Neural cell (in vitro differentiated cells): ENCODE measurements at regions not wholly inside any gene's neighbourhood (a gene's known extent, or its start where the extent isn't known, plus 50 kb on each side); places are given as distances from the start of the nearest gene placed in this dataset.

ENCODE experiments used
- H2AFZ ChIP-seq: fragments of 200-600, 300-800 bp; sonication (generic), shearing (Covaris generic); 2 replicates; pipeline ENCODE4 v1.6.0; 2014; ENCODE audit warnings: low read depth, mild to moderate bottlenecking, antibody characterized with exemption, low read length, moderate library complexity
- H3F3A ChIP-seq: fragments of 200-600 bp; shearing (Covaris generic); 2 replicates; pipeline ENCODE4 v1.6.1; 2016; ENCODE audit warnings: mild to moderate bottlenecking, moderate library complexity, mixed read lengths, antibody characterized with exemption, low read length; ENCODE audit not compliant: insufficient read depth, poor library complexity, severe bottlenecking
- H3K27ac ChIP-seq: fragments of 200-600, 300-800 bp; sonication (generic), shearing (Covaris generic); 2 replicates; pipeline ENCODE4 v1.5.1; 2014; ENCODE audit warnings: mild to moderate bottlenecking, low read length, moderate library complexity
- H3K27me3 ChIP-seq: fragments of 300-800, 200-600 bp; sonication (generic), shearing (Covaris generic); 2 replicates; pipeline ENCODE4 v1.6.0; 2014; ENCODE audit warnings: mild to moderate bottlenecking, low read depth, low read length, moderate library complexity; ENCODE audit not compliant: insufficient read depth
- H3K36me3 ChIP-seq: fragments of 300-800, 200-600 bp; sonication (generic), shearing (Covaris generic); 2 replicates; pipeline ENCODE4 v1.5.1; 2014; ENCODE audit warnings: mild to moderate bottlenecking, antibody characterized with exemption, low read length, moderate library complexity; ENCODE audit not compliant: insufficient read depth
- H3K4me2 ChIP-seq: fragments of 300-800, 200-600 bp; sonication (generic), shearing (Covaris generic); 2 replicates; pipeline ENCODE4 v1.6.0; 2014; ENCODE audit warnings: mild to moderate bottlenecking, low read length
- H3K4me3 ChIP-seq: fragments of 300-800, 200-600 bp; sonication (generic), shearing (Covaris generic); 2 replicates; pipeline ENCODE4 v1.5.1; 2014; ENCODE audit warnings: mild to moderate bottlenecking, low read length, moderate library complexity
- H3K79me2 ChIP-seq: fragments of 200-600 bp; shearing (Covaris generic); replicated peaks from 2 replicates; pipeline ENCODE4 v1.6.0; 2014; ENCODE audit warnings: mild to moderate bottlenecking, low read length, moderate library complexity; ENCODE audit not compliant: insufficient read depth
- H3K9ac ChIP-seq: fragments of 300-800, 200-600 bp; sonication (generic), shearing (Covaris generic); 2 replicates; pipeline ENCODE4 v1.6.1; 2016; ENCODE audit warnings: mild to moderate bottlenecking, low read length, mixed read lengths
- H3K9me2 ChIP-seq: fragments of 200-600 bp; shearing (Covaris generic); 2 replicates; pipeline ENCODE4 v1.6.1; 2016; ENCODE audit warnings: mild to moderate bottlenecking, low read length, mixed read lengths; ENCODE audit not compliant: insufficient read depth
- H3K9me3 ChIP-seq: fragments of 200-600, 300-800 bp; sonication (generic), shearing (Covaris generic); 2 replicates; pipeline ENCODE4 v1.6.1; 2016; ENCODE audit warnings: mild to moderate bottlenecking, mixed run types, low read length, moderate library complexity, mixed read lengths
- H4K20me1 ChIP-seq: fragments of 200-600 bp; shearing (Covaris generic); 2 replicates; pipeline ENCODE4 v1.6.1; 2016; ENCODE audit warnings: mild to moderate bottlenecking, mixed run types; ENCODE audit not compliant: insufficient read depth
- EP300 ChIP-seq: fragments of 450-650 bp; conservative IDR thresholded peaks from 2 replicates; pipeline ENCODE4 v1.6.1; 2014; ENCODE audit warnings: antibody characterized with exemption, mild to moderate bottlenecking, moderate library complexity; ENCODE audit not compliant: poor library complexity, severe bottlenecking
- EZH2 ChIP-seq: fragments of 200-600, 300-800 bp; shearing (Covaris generic), sonication (generic); IDR thresholded peaks from 2 replicates; pipeline ENCODE4 v1.6.1; 2014; ENCODE audit warnings: antibody characterized with exemption, low read length, borderline replicate concordance, mild to moderate bottlenecking; ENCODE audit not compliant: insufficient read depth, poor library complexity, severe bottlenecking
- MXI1 ChIP-seq: fragments of 450-650 bp; conservative IDR thresholded peaks from 2 replicates; pipeline ENCODE4 v1.6.1; 2014; ENCODE audit warnings: antibody characterized with exemption, mild to moderate bottlenecking; ENCODE audit not compliant: poor library complexity, severe bottlenecking
- POLR2AphosphoS5 ChIP-seq: IDR thresholded peaks from 2 replicates; pipeline ENCODE4 v1.6.1; 2012
- RAD21 ChIP-seq: fragments of 450-650 bp; conservative IDR thresholded peaks from 2 replicates; pipeline ENCODE4 v1.6.1; 2014; ENCODE audit warnings: antibody characterized with exemption, mild to moderate bottlenecking, moderate library complexity
- SMC3 ChIP-seq: fragments of 450-650 bp; conservative IDR thresholded peaks from 2 replicates; pipeline ENCODE4 v1.6.1; 2014; ENCODE audit warnings: antibody characterized with exemption, mild to moderate bottlenecking, moderate library complexity; ENCODE audit not compliant: poor library complexity
- TAF1 ChIP-seq: IDR thresholded peaks from 2 replicates; pipeline ENCODE4 v1.6.1; 2012; ENCODE audit warnings: low read depth
- TF ChIP-seq, protein P1 (sequence below): fragments of 450-650 bp; IDR thresholded peaks from 2 replicates; pipeline ENCODE4 v1.5.1; 2014; ENCODE audit warnings: antibody characterized with exemption, mild to moderate bottlenecking, moderate library complexity; ENCODE audit not compliant: poor library complexity, severe bottlenecking
- TF ChIP-seq, protein P2 (sequence below): IDR thresholded peaks from 2 replicates; pipeline ENCODE4 v1.6.1; 2012; ENCODE audit warnings: borderline replicate concordance

DNA sequence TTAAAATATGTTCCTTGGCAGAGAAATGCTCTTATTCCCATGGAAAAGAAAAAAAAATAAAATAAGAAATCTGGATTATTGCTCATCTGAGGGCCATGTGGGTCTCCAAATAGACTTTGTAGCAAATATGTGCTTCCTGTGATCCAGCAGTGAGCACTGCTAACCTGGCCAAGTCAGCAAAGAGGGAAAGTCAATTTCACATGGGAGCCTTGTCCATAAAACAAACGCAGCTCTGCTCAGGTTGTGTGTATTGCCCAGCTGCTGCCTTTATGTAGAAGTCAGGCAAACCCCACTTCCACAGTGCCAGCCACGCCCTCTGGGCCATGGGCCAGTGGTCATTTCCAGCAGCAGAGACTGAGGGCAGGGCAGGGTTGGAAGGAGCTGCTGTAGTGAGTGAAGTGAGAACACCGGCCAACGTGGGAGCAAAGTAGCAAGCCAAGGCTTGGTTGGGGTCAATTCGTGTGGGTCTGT lies 174.3 kb downstream of the LYPLAL1 start:
- Histone ChIP-seq H3K27me3 (no peaks in the 10 kb centered on the region), H3K4me2 (no peak overlapping the region), H3K9me2 (no peaks in the 10 kb centered on the region), H3K9me3 (peaks cover 5% of the 10 kb centered on the region), H3K4me3 (no peak overlapping the region), H3F3A (no peaks in the 10 kb centered on the region), H3K27ac (no peak overlapping the region), H3K9ac (no peak overlapping the region), H3K36me3 (no peaks in the 10 kb centered on the region), H2AFZ (no peak overlapping the region), H3K79me2 (no peaks in the 10 kb centered on the region), H4K20me1 (no peaks in the 10 kb centered on the region)
- TF ChIP-seq MXI1 (no peak), EP300 (no peak), TAF1 (no peak)
- TF ChIP-seq, protein P1, sequence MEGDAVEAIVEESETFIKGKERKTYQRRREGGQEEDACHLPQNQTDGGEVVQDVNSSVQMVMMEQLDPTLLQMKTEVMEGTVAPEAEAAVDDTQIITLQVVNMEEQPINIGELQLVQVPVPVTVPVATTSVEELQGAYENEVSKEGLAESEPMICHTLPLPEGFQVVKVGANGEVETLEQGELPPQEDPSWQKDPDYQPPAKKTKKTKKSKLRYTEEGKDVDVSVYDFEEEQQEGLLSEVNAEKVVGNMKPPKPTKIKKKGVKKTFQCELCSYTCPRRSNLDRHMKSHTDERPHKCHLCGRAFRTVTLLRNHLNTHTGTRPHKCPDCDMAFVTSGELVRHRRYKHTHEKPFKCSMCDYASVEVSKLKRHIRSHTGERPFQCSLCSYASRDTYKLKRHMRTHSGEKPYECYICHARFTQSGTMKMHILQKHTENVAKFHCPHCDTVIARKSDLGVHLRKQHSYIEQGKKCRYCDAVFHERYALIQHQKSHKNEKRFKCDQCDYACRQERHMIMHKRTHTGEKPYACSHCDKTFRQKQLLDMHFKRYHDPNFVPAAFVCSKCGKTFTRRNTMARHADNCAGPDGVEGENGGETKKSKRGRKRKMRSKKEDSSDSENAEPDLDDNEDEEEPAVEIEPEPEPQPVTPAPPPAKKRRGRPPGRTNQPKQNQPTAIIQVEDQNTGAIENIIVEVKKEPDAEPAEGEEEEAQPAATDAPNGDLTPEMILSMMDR, result no peak
- TF ChIP-seq, protein P2, sequence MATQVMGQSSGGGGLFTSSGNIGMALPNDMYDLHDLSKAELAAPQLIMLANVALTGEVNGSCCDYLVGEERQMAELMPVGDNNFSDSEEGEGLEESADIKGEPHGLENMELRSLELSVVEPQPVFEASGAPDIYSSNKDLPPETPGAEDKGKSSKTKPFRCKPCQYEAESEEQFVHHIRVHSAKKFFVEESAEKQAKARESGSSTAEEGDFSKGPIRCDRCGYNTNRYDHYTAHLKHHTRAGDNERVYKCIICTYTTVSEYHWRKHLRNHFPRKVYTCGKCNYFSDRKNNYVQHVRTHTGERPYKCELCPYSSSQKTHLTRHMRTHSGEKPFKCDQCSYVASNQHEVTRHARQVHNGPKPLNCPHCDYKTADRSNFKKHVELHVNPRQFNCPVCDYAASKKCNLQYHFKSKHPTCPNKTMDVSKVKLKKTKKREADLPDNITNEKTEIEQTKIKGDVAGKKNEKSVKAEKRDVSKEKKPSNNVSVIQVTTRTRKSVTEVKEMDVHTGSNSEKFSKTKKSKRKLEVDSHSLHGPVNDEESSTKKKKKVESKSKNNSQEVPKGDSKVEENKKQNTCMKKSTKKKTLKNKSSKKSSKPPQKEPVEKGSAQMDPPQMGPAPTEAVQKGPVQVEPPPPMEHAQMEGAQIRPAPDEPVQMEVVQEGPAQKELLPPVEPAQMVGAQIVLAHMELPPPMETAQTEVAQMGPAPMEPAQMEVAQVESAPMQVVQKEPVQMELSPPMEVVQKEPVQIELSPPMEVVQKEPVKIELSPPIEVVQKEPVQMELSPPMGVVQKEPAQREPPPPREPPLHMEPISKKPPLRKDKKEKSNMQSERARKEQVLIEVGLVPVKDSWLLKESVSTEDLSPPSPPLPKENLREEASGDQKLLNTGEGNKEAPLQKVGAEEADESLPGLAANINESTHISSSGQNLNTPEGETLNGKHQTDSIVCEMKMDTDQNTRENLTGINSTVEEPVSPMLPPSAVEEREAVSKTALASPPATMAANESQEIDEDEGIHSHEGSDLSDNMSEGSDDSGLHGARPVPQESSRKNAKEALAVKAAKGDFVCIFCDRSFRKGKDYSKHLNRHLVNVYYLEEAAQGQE, result no peak

DNA sequence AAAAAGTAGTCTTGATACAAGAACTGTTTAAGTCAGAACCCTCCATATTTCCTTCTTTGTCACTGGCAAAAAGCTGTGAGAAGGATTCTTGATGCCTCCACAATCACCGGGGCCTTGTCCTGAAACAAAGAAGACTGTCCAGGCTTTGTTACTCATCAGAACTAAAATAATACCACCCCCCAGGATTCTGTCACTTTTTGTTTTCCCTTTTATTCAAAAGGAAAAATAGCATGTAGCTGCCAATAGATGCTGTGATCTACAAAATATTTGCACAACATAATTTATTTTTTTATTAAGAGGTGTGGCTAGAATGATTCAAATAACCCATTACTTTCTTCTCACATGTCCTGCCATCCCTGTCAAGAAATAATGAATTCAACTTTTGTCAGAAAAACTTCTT lies 173.7 kb downstream of the LYPLAL1 start:
- TF ChIP-seq EZH2 (no peak), RAD21 (no peak), MXI1 (no peak), POLR2AphosphoS5 (no peak), SMC3 (no peak)
- TF ChIP-seq, protein P2, result no peak
- TF ChIP-seq, protein P1, result no peak
- H3K36me3 ChIP-seq, result no peaks in the 10 kb centered on the region

More for the DNA sequence above, 173.7 kb downstream of the LYPLAL1 start:
- peaks cover 5% of the 10 kb centered on the region for H3K9me3 ChIP-seq
- no peak overlapping the region for H3K4me2 ChIP-seq
- H3K27ac ChIP-seq, result no peak overlapping the region
- no peaks in the 10 kb centered on the region for H3K79me2 ChIP-seq
- no peak overlapping the region for H2AFZ ChIP-seq
- no peaks in the 10 kb centered on the region for H3K27me3 ChIP-seq
- H3K4me3 ChIP-seq, result no peak overlapping the region
- H4K20me1 ChIP-seq, result no peaks in the 10 kb centered on the region
- no peak overlapping the region for H3K9ac ChIP-seq
- no peaks in the 10 kb centered on the region for H3K9me2 ChIP-seq
- H3F3A ChIP-seq, result no peaks in the 10 kb centered on the region
